RWPE2 (cell line): ENCODE measurements at regions not wholly inside any gene's neighbourhood (a gene's known extent, or its start where the extent isn't known, plus 50 kb on each side); places are given as distances from the start of the nearest gene placed in this dataset.

Source experiments
- ATAC-seq: fragments of 200-7000 bp; cut with Tn5 transposase; 3 replicates; pipeline ENCODE4 v1.9.1; 2021; ENCODE audit warnings: low read depth
- DNase-seq: peaks from one replicate; pipeline ENCODE4 v3.0.0-alpha.2; 2020; ENCODE audit warnings: low spot score
- H3K27ac ChIP-seq: fragments of 450-650 bp; 2 replicates; pipeline ENCODE4 v1.5.1; 2017; ENCODE audit warnings: mild to moderate bottlenecking; ENCODE audit not compliant: poor library complexity, severe bottlenecking
- H3K27me3 ChIP-seq: fragments of 250-450 bp; sonication (Bioruptor Pico); 2 replicates; pipeline ENCODE4 v1.5.1; 2021; ENCODE audit warnings: mild to moderate bottlenecking, moderate library complexity; ENCODE audit not compliant: insufficient read depth, poor library complexity, severe bottlenecking
- H3K36me3 ChIP-seq: fragments of 250-450 bp; sonication (Bioruptor Pico); 2 replicates; pipeline ENCODE4 v1.5.1; 2020; ENCODE audit warnings: low read depth, mild to moderate bottlenecking, moderate library complexity
- H3K4me1 ChIP-seq: fragments of 250-450 bp; sonication (Bioruptor Pico); 2 replicates; pipeline ENCODE4 v1.5.1; 2021; ENCODE audit warnings: mild to moderate bottlenecking, moderate library complexity; ENCODE audit not compliant: insufficient read depth, poor library complexity, severe bottlenecking
- H3K4me3 ChIP-seq: fragments of 250-450 bp; sonication (Bioruptor Pico); 2 replicates; pipeline ENCODE4 v1.5.1; 2021; ENCODE audit warnings: mild to moderate bottlenecking, moderate library complexity; ENCODE audit not compliant: severe bottlenecking
- H3K9me3 ChIP-seq: fragments of 250-450 bp; sonication (Bioruptor Pico); 2 replicates; pipeline ENCODE4 v1.5.1; 2021; ENCODE audit warnings: mild to moderate bottlenecking, moderate library complexity; ENCODE audit not compliant: severe bottlenecking
- TF ChIP-seq, protein P1 (sequence below): fragments of 450-650 bp; IDR thresholded peaks from one replicate; pipeline ENCODE4 v1.5.1; 2017; ENCODE audit warnings: mild to moderate bottlenecking, moderate library complexity; ENCODE audit not compliant: poor library complexity, severe bottlenecking

GRCh38 chr9:85224729-85225128, 517.0 kb downstream of the AGTPBP1 start:
- Histone ChIP-seq H3K36me3 (no peaks in the 10 kb centered on the region), H3K27ac (peak overlapping the region; percentile 92), H3K27me3 (no peaks in the 10 kb centered on the region), H3K4me3 (no peak overlapping the region), H3K4me1 (peaks cover 28% of the 10 kb centered on the region), H3K9me3 (no peaks in the 10 kb centered on the region)
- peak; percentile 96 for ATAC-seq
- DNase-seq, result no peak
- TF ChIP-seq, protein P1, sequence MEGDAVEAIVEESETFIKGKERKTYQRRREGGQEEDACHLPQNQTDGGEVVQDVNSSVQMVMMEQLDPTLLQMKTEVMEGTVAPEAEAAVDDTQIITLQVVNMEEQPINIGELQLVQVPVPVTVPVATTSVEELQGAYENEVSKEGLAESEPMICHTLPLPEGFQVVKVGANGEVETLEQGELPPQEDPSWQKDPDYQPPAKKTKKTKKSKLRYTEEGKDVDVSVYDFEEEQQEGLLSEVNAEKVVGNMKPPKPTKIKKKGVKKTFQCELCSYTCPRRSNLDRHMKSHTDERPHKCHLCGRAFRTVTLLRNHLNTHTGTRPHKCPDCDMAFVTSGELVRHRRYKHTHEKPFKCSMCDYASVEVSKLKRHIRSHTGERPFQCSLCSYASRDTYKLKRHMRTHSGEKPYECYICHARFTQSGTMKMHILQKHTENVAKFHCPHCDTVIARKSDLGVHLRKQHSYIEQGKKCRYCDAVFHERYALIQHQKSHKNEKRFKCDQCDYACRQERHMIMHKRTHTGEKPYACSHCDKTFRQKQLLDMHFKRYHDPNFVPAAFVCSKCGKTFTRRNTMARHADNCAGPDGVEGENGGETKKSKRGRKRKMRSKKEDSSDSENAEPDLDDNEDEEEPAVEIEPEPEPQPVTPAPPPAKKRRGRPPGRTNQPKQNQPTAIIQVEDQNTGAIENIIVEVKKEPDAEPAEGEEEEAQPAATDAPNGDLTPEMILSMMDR, result no peak

- TF ChIP-seq, protein P1, result no peak
Measured at GRCh38 chr9:85224301-85224700, 517.5 kb downstream of the AGTPBP1 start.

GRCh38 chr9:85223506-85224125, 518.1 kb downstream of the AGTPBP1 start:
- TF ChIP-seq, protein P1, result no peak
- Histone ChIP-seq H3K27ac (peak overlapping the region; percentile 92), H3K4me1 (peaks cover 28% of the 10 kb centered on the region), H3K36me3 (no peaks in the 10 kb centered on the region), H3K27me3 (no peaks in the 10 kb centered on the region), H3K4me3 (no peak overlapping the region), H3K9me3 (no peaks in the 10 kb centered on the region)
- DNase-seq (no peak), ATAC-seq (peak; percentile 71)

More at GRCh38 chr9:85224301-85224700, 517.5 kb downstream of the AGTPBP1 start:
- Histone ChIP-seq H3K4me3 (no peak overlapping the region), H3K36me3 (no peaks in the 10 kb centered on the region), H3K9me3 (no peaks in the 10 kb centered on the region), H3K27me3 (no peaks in the 10 kb centered on the region), H3K27ac (peak overlapping the region; percentile 92), H3K4me1 (peaks cover 28% of the 10 kb centered on the region)
- ATAC-seq (no peak), DNase-seq (no peak)

- ATAC-seq (no peak), DNase-seq (no peak)
- TF ChIP-seq, protein P1, result no peak
- Histone ChIP-seq H3K27ac (no peak overlapping the region), H3K4me3 (no peak overlapping the region), H3K36me3 (no peaks in the 10 kb centered on the region), H3K4me1 (peaks cover 29% of the 10 kb centered on the region), H3K9me3 (no peaks in the 10 kb centered on the region), H3K27me3 (no peaks in the 10 kb centered on the region)
Measured at GRCh38 chr9:85216601-85217000, 525.2 kb downstream of the AGTPBP1 start.

GRCh38 chr9:85215961-85216360, 525.8 kb downstream of the AGTPBP1 start:
- Histone ChIP-seq H3K36me3 (no peaks in the 10 kb centered on the region), H3K27me3 (no peaks in the 10 kb centered on the region), H3K4me1 (peaks cover 29% of the 10 kb centered on the region), H3K27ac (no peak overlapping the region), H3K9me3 (no peaks in the 10 kb centered on the region), H3K4me3 (no peak overlapping the region)
- DNase-seq (no peak), ATAC-seq (no peak)
- TF ChIP-seq, protein P1, result no peak
